GM23248 (cell line): ENCODE measurements at regions not wholly inside any gene's neighbourhood (a gene's known extent, or its start where the extent isn't known, plus 50 kb on each side); places are given as distances from the start of the nearest gene placed in this dataset.

Experiments
- DNase-seq: peaks from one replicate; pipeline ENCODE4 v3.0.0-alpha.2; 2015
- H2AFZ ChIP-seq: fragments of 200-600 bp; sonication (generic); 2 replicates; pipeline ENCODE4 v1.6.1; 2016; ENCODE audit warnings: antibody characterized with exemption
- H3F3A ChIP-seq: fragments of 200-600 bp; sonication (generic); 2 replicates; pipeline ENCODE4 v1.6.1; 2016; ENCODE audit warnings: mild to moderate bottlenecking, antibody characterized with exemption, mixed run types; ENCODE audit not compliant: insufficient read depth
- H3K27ac ChIP-seq: fragments of 200-600 bp; sonication (generic); 2 replicates; pipeline ENCODE4 v1.5.1; 2016; ENCODE audit warnings: mild to moderate bottlenecking
- H3K27me3 ChIP-seq: fragments of 200-600 bp; sonication (generic); replicated peaks from 2 replicates; pipeline ENCODE4 v1.6.1; 2016; ENCODE audit warnings: mild to moderate bottlenecking; ENCODE audit not compliant: insufficient read depth
- H3K36me3 ChIP-seq: fragments of 200-600 bp; sonication (generic); 2 replicates; pipeline ENCODE4 v1.6.1; 2016; ENCODE audit warnings: low read depth, mild to moderate bottlenecking
- H3K4me1 ChIP-seq: fragments of 200-600 bp; sonication (generic); 2 replicates; pipeline ENCODE4 v1.6.1; 2016; ENCODE audit warnings: mild to moderate bottlenecking; ENCODE audit not compliant: insufficient read depth
- H3K4me2 ChIP-seq: fragments of 200-600 bp; sonication (generic); one replicate; pipeline ENCODE4 v1.6.1; 2016; ENCODE audit warnings: mild to moderate bottlenecking; ENCODE audit not compliant: unreplicated experiment
- H3K4me3 ChIP-seq: fragments of 200-600 bp; sonication (generic); 2 replicates; pipeline ENCODE4 v1.5.1; 2016; ENCODE audit warnings: mild to moderate bottlenecking
- H3K79me2 ChIP-seq: fragments of 200-600 bp; sonication (generic); 2 replicates; pipeline ENCODE4 v1.6.1; 2016; ENCODE audit warnings: mild to moderate bottlenecking; ENCODE audit not compliant: insufficient read depth
- H3K9ac ChIP-seq: fragments of 200-600 bp; sonication (generic); 2 replicates; pipeline ENCODE4 v1.6.1; 2016; ENCODE audit warnings: mild to moderate bottlenecking
- H3K9me2 ChIP-seq: fragments of 200-600 bp; sonication (generic); 2 replicates; pipeline ENCODE4 v1.6.1; 2016; ENCODE audit warnings: mixed run types, mild to moderate bottlenecking, moderate library complexity; ENCODE audit not compliant: insufficient read depth
- H3K9me3 ChIP-seq: fragments of 200-600 bp; sonication (generic); one replicate; pipeline ENCODE4 v1.6.1; 2017; ENCODE audit warnings: low read depth
- H4K20me1 ChIP-seq: fragments of 200-600 bp; sonication (generic); 2 replicates; pipeline ENCODE4 v1.6.0; 2016; ENCODE audit not compliant: insufficient read depth
- EZH2 ChIP-seq: fragments of 200-600 bp; sonication (generic); IDR thresholded peaks from 2 replicates; pipeline ENCODE4 v1.6.1; 2018; ENCODE audit warnings: antibody characterized with exemption, mild to moderate bottlenecking; ENCODE audit not compliant: insufficient read depth, poor library complexity, severe bottlenecking
- EZH2phosphoT487 ChIP-seq: fragments of 200-600 bp; sonication (generic); IDR thresholded peaks from 2 replicates; pipeline ENCODE4 v1.6.1; 2018; ENCODE audit warnings: antibody characterized with exemption, moderate library complexity, mild to moderate bottlenecking, low read depth; ENCODE audit not compliant: insufficient read depth
- WGBS, 2 experiments: methylation state at CpG; one replicate each; pipeline ENCODE4 v1.1.6; 2015 to 2017; ENCODE audit warnings: low lambda C conversion rate in 2 of 2, low coverage in 1 of 2; ENCODE audit errors: missing lambda C conversion rate in 2 of 2; 5-methylcytosine and 5-hydroxymethylcytosine counted together
- in situ Hi-C: fragments of 300-500 bp; cut with MboI; formaldehyde crosslinking; loops from 2 replicates; pipeline ENCODE4 v1.15.0; 2020

- Histone ChIP-seq H3F3A (no peaks in the 10 kb centered on the region), H3K9me3 (no peaks in the 10 kb centered on the region), H3K4me1 (no peaks in the 10 kb centered on the region), H3K36me3 (no peaks in the 10 kb centered on the region), H3K27me3 (peaks cover 16% of the 10 kb centered on the region), H4K20me1 (no peaks in the 10 kb centered on the region), H3K79me2 (no peaks in the 10 kb centered on the region), H3K4me2 (no peak overlapping the region), H3K9me2 (no peaks in the 10 kb centered on the region), H2AFZ (no peak overlapping the region), H3K4me3 (no peak overlapping the region), H3K27ac (no peak overlapping the region), H3K9ac (no peak overlapping the region)
- 79 to 80% methylated on average over 5 of the region's 5 CpGs for WGBS, 2 experiments
- DNase-seq: peak; percentile 46
- TF ChIP-seq EZH2phosphoT487 (no peak), EZH2 (no peak)
- in situ Hi-C loops: loop anchor here (10.0 to 25.0 kb wide), 3 partner anchors 741 to 999 kb away; no protein-coding TSS in a partner anchor
Observed at GRCh38 chr11:11786234-11786633, 55.5 kb upstream of the USP47 start.

GRCh38 chr11:11782532-11783110 is 59.2 kb upstream of the USP47 start:
- Histone ChIP-seq H3K36me3 (no peaks in the 10 kb centered on the region), H3K9me3 (no peaks in the 10 kb centered on the region), H3K4me1 (no peaks in the 10 kb centered on the region), H3K79me2 (no peaks in the 10 kb centered on the region), H3F3A (no peaks in the 10 kb centered on the region), H3K9ac (no peak overlapping the region), H3K4me3 (no peak overlapping the region), H4K20me1 (no peaks in the 10 kb centered on the region), H3K27me3 (peaks cover 43% of the 10 kb centered on the region), H2AFZ (no peak overlapping the region), H3K9me2 (no peaks in the 10 kb centered on the region), H3K4me2 (no peak overlapping the region), H3K27ac (no peak overlapping the region)
- DNase-seq: no peak
- in situ Hi-C loops: loop anchor here (10.0 to 25.0 kb wide), 3 partner anchors 738 to 995 kb away; no protein-coding TSS in a partner anchor
- 51 to 55% methylated on average over 3 of the region's 3 CpGs for WGBS, 2 experiments
- TF ChIP-seq EZH2: no peak
- TF ChIP-seq EZH2phosphoT487: no peak

GRCh38 chr11:11780858-11781257 is 60.9 kb upstream of the USP47 start:
- TF ChIP-seq EZH2 (no peak), EZH2phosphoT487 (no peak)
- Histone ChIP-seq H3K9ac (no peak overlapping the region), H3F3A (no peaks in the 10 kb centered on the region), H2AFZ (no peak overlapping the region), H3K36me3 (no peaks in the 10 kb centered on the region), H3K27ac (no peak overlapping the region), H3K9me3 (no peaks in the 10 kb centered on the region), H3K79me2 (no peaks in the 10 kb centered on the region), H3K4me3 (no peak overlapping the region), H3K27me3 (peaks cover 57% of the 10 kb centered on the region), H4K20me1 (no peaks in the 10 kb centered on the region), H3K9me2 (no peaks in the 10 kb centered on the region), H3K4me1 (no peaks in the 10 kb centered on the region), H3K4me2 (no peak overlapping the region)
- WGBS, 2 experiments: 68 to 76% methylated on average over 8 of the region's 8 CpGs
- DNase-seq: no peak
- in situ Hi-C loops: loop anchor here (10.0 to 25.0 kb wide), 3 partner anchors 736 to 994 kb away; no protein-coding TSS in a partner anchor

GRCh38 chr11:11779975-11780374 is 61.8 kb upstream of the USP47 start:
- 42% methylated on average over 2 of the region's 2 CpGs for WGBS, 2 experiments
- Histone ChIP-seq H3F3A (no peaks in the 10 kb centered on the region), H3K4me2 (no peak overlapping the region), H3K4me1 (no peaks in the 10 kb centered on the region), H3K27ac (no peak overlapping the region), H3K27me3 (peaks cover 66% of the 10 kb centered on the region), H3K9ac (no peak overlapping the region), H4K20me1 (no peaks in the 10 kb centered on the region), H3K4me3 (no peak overlapping the region), H3K9me2 (no peaks in the 10 kb centered on the region), H3K9me3 (no peaks in the 10 kb centered on the region), H3K79me2 (no peaks in the 10 kb centered on the region), H2AFZ (no peak overlapping the region), H3K36me3 (no peaks in the 10 kb centered on the region)
- DNase-seq: no peak
- TF ChIP-seq EZH2phosphoT487 (no peak), EZH2 (no peak)
- in situ Hi-C loops: loop anchor here (10.0 to 25.0 kb wide), 3 partner anchors 735 to 993 kb away; no protein-coding TSS in a partner anchor
